22Rv1 (cell line): ENCODE measurements at regions not wholly inside any gene's neighbourhood (a gene's known extent, or its start where the extent isn't known, plus 50 kb on each side); places are given as distances from the start of the nearest gene placed in this dataset.

ENCODE experiments used
- ZFX ChIP-seq: fragments of 450-650 bp; IDR thresholded peaks from 2 replicates; pipeline ENCODE4 v1.6.1; 2017; ENCODE audit warnings: antibody characterized with exemption, borderline replicate concordance
- TF ChIP-seq, protein P1 (sequence below): fragments of 450-650 bp; IDR thresholded peaks from 2 replicates; pipeline ENCODE4 v1.5.1; 2017; ENCODE audit warnings: mild to moderate bottlenecking

DNA sequence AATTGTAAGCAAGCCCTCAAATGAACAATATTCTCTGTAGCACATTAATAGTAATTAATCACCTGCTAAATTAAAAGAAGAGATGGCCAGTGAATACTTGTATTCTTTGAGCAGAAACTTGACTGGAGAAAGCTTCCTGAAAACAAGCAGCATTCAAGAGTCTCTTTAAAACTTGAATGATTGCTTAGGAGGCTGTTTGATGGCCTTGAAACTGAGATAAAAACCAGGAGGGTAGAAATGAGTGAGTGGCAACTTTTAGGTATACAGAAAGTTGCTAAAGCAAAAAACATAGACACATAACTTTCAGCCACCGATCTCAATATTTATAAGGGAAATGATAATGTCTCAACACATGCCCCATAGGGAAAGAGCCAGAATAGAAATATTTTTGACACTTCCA, 234.8 kb upstream of the FMN2 start:
- TF ChIP-seq, protein P1, sequence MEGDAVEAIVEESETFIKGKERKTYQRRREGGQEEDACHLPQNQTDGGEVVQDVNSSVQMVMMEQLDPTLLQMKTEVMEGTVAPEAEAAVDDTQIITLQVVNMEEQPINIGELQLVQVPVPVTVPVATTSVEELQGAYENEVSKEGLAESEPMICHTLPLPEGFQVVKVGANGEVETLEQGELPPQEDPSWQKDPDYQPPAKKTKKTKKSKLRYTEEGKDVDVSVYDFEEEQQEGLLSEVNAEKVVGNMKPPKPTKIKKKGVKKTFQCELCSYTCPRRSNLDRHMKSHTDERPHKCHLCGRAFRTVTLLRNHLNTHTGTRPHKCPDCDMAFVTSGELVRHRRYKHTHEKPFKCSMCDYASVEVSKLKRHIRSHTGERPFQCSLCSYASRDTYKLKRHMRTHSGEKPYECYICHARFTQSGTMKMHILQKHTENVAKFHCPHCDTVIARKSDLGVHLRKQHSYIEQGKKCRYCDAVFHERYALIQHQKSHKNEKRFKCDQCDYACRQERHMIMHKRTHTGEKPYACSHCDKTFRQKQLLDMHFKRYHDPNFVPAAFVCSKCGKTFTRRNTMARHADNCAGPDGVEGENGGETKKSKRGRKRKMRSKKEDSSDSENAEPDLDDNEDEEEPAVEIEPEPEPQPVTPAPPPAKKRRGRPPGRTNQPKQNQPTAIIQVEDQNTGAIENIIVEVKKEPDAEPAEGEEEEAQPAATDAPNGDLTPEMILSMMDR = no peak
- TF ChIP-seq ZFX = no peak
